ENCODE measurements at regions not wholly inside any gene's neighbourhood (a gene's known extent, or its start where the extent isn't known, plus 50 kb on each side); places are given as distances from the start of the nearest gene placed in this dataset.

GRCh38 chr10:56288403-56288802 is 72.7 kb downstream of the ZWINT start:
- WGBS, 2 experiments (ENCODE audit: extremely low coverage in 1 of 2, insufficient coverage in 1 of 2, insufficient read length in 1 of 2, insufficient replicate concordance in 2 of 2, low coverage in 1 of 2, low lambda C conversion rate in 2 of 2, missing lambda C conversion rate in 1 of 2) = 86% methylated on average over 2 of the region's 2 CpGs; no CpG with 5 or more reads in 1 of the 2 experiments
- CTCF ChIA-PET (ENCODE audit: partially characterized antibody) = no interaction called here
- no peak for TF ChIP-seq CHD7 (IDR thresholded peaks at IDR 0.05; ENCODE audit: insufficient replicate concordance, low read length)

More at GRCh38 chr10:56288403-56288802, 72.7 kb downstream of the ZWINT start:
- Histone ChIP-seq H3K79me2 (ENCODE audit: control insufficient read depth in 1 of 2, insufficient read depth in 2 of 2, low read length in 2 of 2) (no peaks in the 10 kb centered on the region), H2BK5ac (ENCODE audit: low read depth, low read length) (no peak overlapping the region), H3K4me1 (replicated peaks in 1 of 4; ENCODE audit: control insufficient read depth in 3 of 4, insufficient read depth in 4 of 4, low read length in 3 of 4) (no peaks in the 10 kb centered on the region), H3K27ac (ENCODE audit: low read depth, low read length) (no peak overlapping the region), H4K20me1 (replicated peaks in 1 of 2; ENCODE audit: control insufficient read depth in 1 of 2, insufficient read depth in 2 of 2, low read length in 2 of 2) (no peaks in the 10 kb centered on the region), H2BK20ac (ENCODE audit: low read length) (no peak overlapping the region), H2AK5ac (ENCODE audit: low read depth, low read length) (no peak overlapping the region), H3K56ac (replicated peaks; ENCODE audit: insufficient read length, low read depth, low read length) (no peak overlapping the region), H3K79me1 (ENCODE audit: low read depth, low read length) (no peaks in the 10 kb centered on the region), H2BK12ac (ENCODE audit: low read depth, low read length) (no peak overlapping the region), H3K4ac (replicated peaks; ENCODE audit: insufficient read length, low read depth, low read length) (no peak overlapping the region), H2BK15ac (ENCODE audit: low read length) (no peak overlapping the region), H3K14ac (ENCODE audit: insufficient read length) (no peak overlapping the region), H3K9ac (replicated peaks in 1 of 4; ENCODE audit: extremely low read depth in 1 of 4, low read depth in 3 of 4, low read length in 3 of 4) (no peak overlapping the region), H3K36me3 (ENCODE audit: control insufficient read depth in 2 of 4, insufficient read depth in 4 of 4, low read length in 3 of 4) (no peaks in the 10 kb centered on the region), H3K23me2 (ENCODE audit: low read depth, low read length) (no peaks in the 10 kb centered on the region), H3K23ac (ENCODE audit: insufficient read length) (no peak overlapping the region), H3K9me3 (ENCODE audit: insufficient read depth in 2 of 2, low read depth in 1 of 2, low read length in 1 of 2) (no peaks in the 10 kb centered on the region), H2BK120ac (replicated peaks; ENCODE audit: low read depth, low read length) (no peak overlapping the region), H3K4me3 (ENCODE audit: extremely low read depth in 1 of 4, insufficient read depth in 2 of 4, low read depth in 3 of 4, low read length in 4 of 4) (no peak overlapping the region), H4K5ac (ENCODE audit: insufficient read length, low read depth, low read length) (no peak overlapping the region), H4K8ac (ENCODE audit: extremely low read depth, insufficient read depth, low read length) (no peak overlapping the region), H3K4me2 (ENCODE audit: insufficient read depth in 1 of 2, low read depth in 2 of 2, low read length in 2 of 2) (no peak overlapping the region), H3K27me3 (replicated peaks in 1 of 4; ENCODE audit: control insufficient read depth in 3 of 4, extremely low read depth in 1 of 4, insufficient read depth in 3 of 4, low read length in 3 of 4) (peaks cover 0 to 1% (median 0%) of the 10 kb centered on the region in 4 experiments; a peak in 1 of 7 replicates), H2AFZ (ENCODE audit: low read length) (no peak overlapping the region), H4K91ac (replicated peaks; ENCODE audit: insufficient read length, low read length) (no peak overlapping the region), H3K18ac (ENCODE audit: extremely low read depth, low read length) (no peak overlapping the region)
- FAIRE-seq (no peak), DNase-seq (ENCODE audit: low read depth in 1 of 2, low spot score in 2 of 2) (no peak)
- POLR2A ChIA-PET (ENCODE audit: partially characterized antibody) = no interaction called here

Measured in H1 (cell line).